HG03159 (cell line): ENCODE measurements at regions not wholly inside any gene's neighbourhood (a gene's known extent, or its start where the extent isn't known, plus 50 kb on each side); places are given as distances from the start of the nearest gene placed in this dataset.

Experiments
- ATAC-seq: cut with Tn5 transposase; IDR thresholded peaks from one replicate; pipeline ENCODE4 v1.9.1; 2021; ENCODE audit warnings: mild to moderate bottlenecking, moderate library complexity; ENCODE audit not compliant: unreplicated experiment

DNA sequence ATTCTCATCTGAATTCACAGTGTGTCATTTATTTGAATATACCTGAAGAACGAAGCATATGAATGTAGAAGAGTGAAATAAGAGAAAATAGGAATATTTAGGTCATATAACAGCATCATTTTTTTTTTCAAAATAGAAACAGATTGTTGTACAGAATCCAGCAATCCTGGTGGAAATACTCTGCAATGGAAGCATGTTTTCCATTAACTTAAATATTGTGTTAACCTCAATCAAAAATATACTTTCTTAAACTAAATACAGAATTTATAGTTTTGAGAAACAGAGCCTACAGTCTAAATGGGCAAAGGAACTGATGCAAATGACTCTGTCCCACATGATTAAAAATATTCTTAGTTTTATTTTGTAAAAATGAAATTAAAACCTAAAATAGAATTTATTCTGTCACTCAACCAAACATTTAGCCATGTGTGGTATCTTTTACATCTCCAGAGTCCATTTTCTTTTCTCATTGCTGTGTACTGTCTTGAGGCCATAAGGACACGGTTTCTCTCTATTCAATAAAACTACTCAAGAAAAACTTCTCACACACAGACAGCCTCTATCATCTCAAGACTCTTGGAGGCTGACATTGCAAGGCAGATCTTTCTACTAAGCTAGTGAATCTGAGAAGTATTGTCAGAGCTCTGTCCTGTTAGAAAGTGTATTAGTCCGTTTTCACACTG lies 322.6 kb downstream of the LTN1 start:
- ATAC-seq: no peak

DNA sequence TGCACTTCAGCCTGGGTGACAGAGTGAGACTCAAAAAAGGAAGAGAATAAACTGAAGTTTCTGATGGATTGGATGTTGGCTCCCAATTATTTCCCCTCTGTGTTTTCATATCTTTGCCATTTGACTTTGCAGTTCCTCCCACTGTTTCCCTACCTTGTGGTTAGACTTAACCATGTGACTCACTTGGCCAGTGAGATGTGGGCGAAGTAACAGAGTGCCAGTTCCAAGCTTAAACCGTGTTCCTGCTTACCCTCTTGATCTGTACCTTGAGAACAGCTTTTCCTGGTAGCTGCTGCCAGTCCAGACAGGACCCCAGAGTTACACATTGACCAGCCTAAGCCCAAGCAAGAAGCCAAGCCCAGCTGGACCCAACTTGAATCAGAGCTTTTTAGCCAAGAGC lies 323.4 kb downstream of the LTN1 start:
- ATAC-seq: no peak

DNA sequence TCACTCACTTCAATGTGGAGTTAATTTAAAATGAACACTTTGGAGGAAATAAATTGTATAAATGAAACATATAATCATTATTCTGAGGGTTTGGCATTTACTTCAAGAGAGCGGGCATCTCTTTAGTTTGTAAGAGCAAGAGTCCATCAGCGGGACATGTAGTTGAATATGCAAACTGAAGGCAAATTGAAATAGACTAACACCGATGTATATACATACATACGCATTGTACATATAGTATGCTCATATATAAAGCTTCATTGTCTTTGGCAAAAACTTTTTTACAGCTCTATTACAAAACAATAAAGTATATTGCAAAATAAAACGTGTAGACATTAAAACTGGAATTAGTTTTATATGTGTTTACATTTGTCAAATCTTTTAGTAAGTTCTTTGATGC lies 328.9 kb downstream of the LTN1 start:
- ATAC-seq: no peak

DNA sequence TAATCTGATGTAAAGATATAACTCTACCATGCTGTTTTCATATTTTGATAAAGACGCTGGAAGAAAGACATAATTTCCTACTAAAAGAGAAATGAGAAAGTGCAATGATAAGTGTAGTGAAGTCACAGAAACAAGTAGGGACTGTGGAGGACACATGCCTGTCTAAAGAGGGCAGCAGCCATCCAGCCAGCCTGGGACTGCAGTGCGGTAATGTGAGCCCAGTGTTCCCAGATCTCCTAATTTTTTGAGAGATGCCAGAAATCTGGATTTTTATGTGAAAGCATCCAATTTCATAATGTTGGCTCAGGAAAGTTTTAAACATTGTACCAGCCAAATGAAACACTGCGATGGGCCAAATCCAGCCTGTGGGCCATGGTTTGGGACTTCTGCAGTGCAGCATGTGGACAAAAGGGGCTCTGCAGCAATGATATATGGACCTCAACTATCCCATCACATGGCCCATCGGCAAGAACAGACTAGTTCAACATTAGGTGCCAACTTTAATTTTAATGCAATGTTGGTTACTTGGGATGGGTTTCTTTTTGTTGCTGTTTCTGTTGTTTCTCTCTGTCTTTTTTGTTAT lies 329.5 kb downstream of the LTN1 start:
- ATAC-seq: no peak

DNA sequence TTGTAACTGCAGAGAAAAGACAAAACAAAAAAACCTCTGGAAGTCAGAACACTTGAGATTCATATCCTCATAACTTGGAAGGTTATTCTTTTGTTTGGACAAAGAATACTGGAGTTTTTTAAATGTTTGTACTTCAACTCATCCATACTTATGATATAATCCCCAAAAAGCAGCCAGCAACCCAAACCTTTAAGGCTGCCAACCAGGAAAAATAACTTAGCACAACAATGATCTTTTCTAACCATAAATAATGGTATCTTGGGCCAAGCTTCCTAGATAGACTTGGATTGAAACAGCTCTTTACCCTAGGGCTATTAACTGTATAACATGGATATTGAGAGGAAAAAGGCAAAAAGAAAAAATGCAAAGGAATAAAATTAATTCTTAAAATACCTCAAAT lies 335.1 kb downstream of the LTN1 start:
- no peak for ATAC-seq

DNA sequence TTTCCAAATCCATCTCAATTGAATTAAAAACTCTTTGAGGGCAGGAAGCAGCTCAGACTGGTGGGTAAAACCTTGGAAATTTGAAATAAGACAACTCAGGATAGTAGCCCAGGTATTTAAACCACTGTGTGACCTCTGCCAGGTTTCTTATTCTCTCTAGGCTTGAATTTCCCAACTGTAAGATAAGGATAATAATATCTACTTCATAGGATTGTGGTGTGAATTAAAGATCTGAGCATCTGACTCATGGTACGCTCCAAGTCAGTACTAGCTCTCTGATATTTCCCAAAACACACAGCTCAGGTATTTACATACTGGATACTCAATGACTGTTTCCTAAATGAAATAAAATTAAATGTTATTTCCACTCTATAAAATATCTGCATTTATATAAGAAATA lies 337.2 kb downstream of the LTN1 start:
- ATAC-seq: no peak

DNA sequence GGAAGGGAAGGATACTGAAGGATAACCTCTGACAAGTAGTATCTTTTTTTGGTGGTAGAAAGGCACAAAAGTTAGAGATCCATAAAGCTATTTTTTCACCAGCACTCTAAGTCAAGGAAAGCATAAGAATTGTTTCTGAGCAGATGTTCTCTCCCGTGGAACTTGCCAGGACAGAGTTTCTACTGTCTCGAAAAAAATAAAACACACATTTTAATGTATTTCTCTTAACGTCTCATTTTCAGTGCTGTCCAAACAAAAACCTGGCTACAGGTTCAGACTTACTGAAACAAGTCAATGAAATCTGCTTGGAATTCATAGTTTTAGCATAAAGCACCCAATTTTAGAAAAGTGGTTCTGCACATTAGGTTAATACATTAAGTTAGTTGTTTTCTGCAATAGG lies 338.3 kb downstream of the LTN1 start:
- ATAC-seq: no peak

DNA sequence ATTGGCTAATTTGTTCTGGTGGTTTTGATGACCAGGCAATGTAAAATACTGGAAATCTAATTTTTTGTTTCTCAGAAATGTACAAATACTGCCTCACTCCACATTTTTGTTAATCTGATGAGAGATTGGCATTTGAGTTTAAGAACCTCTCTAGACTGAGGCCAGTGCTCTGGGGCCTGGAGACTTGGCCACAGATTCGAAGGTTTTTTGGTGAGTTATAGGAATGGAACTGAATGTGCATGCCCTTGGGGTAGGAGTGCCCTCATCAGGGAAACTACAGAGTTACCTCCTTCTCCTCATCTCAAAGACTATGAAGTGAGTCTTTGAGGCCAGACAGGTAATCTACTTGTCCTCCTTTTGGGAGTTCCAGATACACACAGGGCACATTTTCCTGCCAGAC lies 347.9 kb downstream of the LTN1 start:
- ATAC-seq: no peak

DNA sequence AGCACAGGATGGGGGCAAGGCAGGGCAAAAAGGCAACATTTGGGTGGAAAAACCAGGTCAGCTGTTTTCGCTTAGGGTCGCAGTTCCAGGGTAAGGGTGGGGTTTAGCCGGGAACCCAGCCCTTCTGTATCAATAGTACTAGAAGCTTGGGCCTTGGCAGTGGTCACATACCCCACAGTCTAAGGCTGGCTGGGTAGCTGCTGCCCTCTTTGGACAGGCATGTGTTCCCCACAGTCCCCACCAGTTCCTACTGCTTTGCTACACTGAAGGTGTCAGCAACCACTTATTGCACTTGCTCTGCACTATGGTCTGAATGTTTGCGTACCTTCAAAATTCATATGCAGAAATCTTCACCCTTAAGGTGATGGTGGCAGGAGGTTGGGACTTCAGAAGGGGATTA lies 349.8 kb downstream of the LTN1 start:
- ATAC-seq: no peak

DNA sequence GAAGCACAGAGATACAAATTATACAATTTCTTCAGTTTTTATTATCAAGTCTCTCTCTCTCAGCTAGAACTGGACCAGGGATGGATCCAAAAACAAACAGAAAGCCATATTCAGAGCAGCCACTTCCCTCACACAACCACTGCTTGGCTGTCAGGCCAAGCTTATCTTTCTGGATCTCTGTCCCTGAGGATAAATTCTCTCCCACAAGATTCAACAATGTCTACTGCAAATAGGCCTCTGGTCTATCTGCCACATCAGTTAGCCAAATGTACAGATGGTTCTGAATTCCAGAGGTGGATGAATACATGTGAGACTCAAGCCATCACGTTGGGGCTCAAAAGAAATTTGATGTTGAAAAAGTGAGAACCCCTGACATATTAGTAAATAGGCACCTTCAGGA lies 350.9 kb downstream of the LTN1 start:
- ATAC-seq: no peak

DNA sequence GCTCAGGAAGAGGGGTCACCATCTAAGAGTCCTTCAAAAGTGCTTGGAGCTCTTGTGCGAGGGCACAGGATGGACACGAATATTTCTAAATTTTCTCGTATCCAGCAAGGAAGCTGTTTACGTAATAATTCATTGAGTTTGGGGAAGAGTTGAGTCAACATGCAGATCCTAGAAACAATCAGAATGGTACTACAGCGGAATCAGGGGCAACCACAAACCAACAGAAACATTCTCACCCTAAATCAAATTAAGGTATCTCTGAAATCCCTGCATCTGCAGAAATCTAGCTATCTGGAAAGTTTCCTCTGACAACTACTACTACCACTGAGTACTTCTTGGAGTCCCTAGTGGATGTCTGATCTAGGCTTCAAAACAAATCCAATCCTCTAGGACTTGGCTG lies 352.4 kb downstream of the LTN1 start:
- ATAC-seq: no peak

DNA sequence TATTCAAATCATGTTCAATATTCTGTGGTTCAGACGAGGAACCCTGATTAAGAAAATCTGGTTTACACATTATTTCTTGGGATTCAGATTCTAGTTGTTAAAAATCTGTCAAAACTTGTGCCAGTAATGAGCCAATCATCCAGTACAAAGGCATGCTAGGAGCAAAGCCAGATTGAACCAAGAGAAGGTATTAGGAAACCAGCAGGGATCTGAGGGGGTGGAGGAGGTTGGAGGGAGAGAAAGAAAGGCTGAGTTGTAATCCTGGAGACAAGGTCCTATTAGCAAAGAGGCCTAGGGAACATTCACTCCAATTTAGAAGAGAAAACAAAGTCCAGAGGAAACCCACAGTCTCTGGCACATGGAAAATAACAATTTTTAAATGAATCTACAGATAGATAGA lies 352.9 kb downstream of the LTN1 start:
- ATAC-seq: no peak

DNA sequence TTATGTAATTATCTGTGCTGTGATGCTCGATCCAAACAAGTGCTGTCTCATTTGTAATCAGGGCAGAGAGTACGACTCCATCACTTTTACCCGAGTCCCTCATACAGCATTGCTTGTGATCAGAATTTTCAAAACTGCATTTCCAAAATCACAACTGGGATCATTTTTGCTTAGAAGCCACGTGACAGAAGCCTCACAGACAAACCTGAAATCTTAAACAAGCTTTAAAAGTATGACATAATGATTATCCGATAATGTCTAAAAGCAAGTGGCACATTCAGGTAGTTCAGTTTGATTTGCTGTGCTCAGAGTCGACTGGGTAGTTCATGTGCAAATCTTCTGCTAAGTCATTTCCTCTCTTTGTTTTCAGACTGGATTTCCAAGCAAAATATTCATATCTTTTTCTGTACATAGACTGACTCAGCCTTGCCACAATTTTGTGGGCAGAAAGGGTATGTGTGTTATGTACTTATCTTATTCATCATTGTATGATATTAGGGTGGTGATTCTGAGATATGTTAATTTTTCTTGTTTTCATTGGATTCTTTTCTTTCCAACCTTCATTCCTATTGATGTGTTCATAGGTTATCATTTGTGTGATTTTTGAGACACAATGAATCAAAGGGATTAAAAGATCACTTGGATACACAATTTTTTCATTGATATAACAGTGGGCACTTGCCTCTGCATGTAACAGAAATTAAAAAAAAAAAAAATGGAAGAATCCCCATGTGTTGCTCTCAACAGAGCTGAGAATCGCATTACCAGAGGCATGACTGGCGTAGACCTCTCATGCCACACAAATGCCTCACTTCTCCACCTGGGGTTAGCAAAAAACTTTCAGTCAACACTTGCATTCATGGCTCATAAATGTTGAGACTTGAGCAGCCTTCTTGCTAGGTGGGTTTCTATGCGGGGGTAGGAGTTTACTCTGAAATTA lies 355.7 kb downstream of the LTN1 start:
- no peak for ATAC-seq

DNA sequence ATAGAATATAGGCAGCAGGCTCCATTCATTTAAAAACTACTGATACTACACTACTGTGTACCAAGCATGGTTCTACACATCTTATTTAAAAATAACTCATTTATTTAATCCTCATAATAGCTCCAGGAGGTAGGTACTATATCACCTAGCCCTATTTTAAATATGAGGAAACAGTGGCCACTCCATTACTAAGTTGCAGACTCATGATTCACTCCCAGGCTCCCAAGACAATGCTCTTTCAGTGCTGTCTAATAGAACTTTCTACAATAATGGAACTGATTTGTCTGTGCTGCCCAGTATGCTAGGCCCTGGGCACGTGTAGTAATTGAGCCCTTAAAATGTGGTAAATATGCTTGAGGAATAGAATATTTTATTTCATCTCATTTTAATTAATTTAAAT lies 357.1 kb downstream of the LTN1 start:
- ATAC-seq: no peak

DNA sequence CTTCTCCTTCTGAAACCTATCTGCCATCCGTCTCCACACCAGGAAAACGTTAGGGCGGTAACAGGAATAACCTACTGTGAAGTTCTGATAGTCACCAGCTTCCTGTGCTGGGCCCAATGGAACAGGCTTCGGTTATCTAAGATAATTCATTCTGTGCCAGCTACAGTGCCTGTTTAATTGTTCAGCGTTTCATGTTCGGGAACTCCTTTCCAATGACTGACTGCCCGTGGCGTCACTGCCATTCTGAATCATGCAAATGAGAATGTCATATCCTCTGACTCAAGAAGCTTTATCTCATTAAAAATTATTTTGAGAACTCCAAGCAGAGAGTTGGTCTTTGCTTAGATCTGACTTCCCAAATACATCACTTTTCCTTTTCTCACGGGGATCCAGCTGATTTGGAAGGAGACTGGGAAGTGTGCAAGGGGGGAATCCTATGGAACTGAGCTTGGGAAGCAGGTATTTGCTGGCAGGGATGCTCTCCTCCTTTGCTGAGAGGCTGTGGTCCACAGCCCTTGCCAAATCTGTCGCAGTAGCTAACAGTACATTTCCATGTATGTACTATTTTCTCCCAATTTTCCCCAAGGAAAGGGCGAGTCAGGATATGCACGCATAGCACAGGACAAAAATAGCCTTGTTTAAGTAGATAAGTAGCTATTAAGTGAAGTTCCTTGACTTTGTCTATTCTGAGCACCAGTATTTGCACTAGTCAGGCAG lies 358.7 kb downstream of the LTN1 start:
- ATAC-seq: no peak

DNA sequence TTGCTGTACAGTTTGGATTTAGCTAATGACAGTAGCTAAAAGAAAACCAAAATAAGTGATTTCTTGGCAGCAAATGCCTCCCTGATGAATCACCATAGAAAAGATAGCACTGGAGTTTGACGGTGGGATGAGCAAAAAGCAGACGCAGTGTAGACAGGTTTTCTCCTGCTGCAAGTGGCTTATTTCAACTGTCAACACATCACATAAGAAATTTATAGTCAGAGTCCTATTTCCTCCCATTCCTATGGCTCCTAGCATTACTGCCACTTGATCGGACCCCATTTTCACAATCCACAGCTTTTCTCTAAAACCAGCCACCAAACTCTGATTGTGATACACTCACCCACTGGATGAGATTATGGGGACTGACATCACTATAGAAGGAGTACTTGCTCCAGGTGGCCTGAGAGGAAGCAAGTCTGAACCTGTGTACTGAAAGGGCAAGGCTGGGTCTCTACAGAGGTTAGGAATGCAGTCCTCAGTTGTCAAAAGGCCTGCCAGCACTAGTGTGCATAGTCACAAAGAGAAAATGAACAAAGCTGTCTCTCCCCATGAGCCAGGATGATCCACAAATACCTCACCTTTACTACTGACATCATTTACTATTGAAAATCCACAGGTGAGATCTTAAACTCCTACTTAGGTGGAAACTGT lies 359.8 kb downstream of the LTN1 start:
- ATAC-seq: no peak

DNA sequence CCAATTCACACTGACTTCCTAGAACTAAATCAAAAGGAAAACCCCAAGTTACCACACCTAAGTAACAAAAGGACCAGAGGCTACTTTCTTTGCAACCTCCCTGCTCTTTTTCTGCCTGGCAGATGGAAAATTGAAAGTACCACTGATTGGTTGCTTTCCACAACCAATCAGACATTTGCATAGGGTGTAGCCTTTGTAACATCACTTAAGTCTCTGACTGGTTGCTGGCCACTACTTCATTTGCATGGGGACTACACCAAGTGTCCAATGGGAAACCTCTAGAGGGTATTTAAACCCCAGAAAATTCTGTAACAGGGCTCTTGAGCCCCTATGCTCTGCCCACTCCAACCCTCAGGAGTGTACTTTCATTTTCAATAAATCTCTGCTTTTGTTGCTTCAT lies 365.0 kb downstream of the LTN1 start:
- no peak for ATAC-seq

DNA sequence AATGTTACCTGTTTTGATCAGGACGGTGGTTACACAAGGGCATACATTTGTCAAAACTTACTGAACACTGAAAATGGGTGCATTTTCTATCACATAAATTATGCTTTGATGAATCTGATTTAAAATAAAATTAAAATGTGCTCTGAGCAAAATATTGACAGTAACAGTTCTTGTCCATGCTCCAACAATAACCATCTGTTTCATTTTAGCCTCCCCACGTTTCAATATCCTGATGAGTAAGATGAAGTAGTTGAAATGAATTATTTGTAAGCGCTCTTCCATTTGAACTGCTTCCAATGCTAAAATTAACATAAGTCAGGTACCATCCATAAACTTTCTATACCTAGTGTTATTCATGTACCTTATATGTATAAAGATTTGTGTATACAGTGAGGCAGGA lies 365.4 kb downstream of the LTN1 start:
- ATAC-seq: no peak

DNA sequence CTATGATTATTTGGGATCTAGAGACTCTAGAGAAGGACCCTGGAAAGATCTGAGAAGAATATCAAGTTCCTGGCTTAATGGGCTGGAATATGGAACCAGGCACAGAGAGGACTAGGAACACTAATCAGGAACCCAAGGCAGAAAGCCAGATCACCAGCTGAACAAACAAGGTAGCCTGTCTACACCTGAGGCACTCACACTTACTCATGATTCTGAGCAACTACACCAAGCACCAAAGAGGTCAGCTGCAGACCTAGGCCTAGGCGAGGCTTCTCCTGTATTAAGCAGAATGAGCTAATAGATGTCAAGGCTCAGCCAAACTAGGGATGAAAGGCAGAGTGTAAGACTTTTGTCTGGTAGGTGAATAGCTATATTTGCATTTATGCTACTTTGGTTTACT lies 368.1 kb downstream of the LTN1 start:
- ATAC-seq: no peak

DNA sequence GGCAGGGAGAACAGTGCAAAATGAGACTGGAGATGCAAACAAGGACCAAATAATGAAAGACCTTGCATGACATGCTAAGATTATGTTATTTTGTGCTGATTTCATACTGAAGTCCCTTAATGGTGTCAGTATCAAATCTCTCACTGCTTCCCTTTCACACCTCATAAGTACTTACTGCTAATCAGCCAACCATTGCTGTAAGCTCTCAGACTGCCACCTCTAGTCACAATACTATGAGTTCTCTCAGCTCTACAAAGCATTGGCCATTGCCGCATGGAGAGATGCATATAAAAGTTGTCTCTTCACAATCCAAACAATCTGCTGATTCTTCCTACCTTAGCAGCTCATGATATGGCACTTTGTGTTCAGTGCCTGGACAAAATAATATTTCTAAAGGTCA lies 375.4 kb downstream of the LTN1 start:
- ATAC-seq: no peak

DNA sequence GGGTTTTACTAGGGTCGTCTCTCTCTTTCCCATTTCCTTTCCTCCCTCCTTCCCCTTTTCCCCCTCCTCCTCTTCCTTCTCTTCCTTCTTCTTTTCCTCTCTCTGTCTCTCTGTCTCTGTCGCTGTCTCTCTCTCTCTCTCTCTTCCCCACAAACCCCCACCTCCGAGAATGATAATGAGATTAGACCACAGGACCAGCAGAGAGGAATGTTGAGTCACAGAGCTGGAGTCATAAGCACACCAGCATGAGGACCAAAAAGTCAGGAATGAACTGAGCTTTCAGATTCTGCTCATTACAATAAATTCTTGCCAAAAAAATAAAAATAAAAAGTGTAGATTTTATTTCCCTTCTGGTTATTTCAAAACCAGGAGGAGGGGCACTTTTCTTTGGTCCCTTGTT lies 377.4 kb downstream of the LTN1 start:
- no peak for ATAC-seq
